ENCODE measurements at regions not wholly inside any gene's neighbourhood (a gene's known extent, or its start where the extent isn't known, plus 50 kb on each side); places are given as distances from the start of the nearest gene placed in this dataset.

GRCh38 chr15:98315971-98316370, 332.4 kb upstream of the IGF1R start:
- TF ChIP-seq, protein P1, sequence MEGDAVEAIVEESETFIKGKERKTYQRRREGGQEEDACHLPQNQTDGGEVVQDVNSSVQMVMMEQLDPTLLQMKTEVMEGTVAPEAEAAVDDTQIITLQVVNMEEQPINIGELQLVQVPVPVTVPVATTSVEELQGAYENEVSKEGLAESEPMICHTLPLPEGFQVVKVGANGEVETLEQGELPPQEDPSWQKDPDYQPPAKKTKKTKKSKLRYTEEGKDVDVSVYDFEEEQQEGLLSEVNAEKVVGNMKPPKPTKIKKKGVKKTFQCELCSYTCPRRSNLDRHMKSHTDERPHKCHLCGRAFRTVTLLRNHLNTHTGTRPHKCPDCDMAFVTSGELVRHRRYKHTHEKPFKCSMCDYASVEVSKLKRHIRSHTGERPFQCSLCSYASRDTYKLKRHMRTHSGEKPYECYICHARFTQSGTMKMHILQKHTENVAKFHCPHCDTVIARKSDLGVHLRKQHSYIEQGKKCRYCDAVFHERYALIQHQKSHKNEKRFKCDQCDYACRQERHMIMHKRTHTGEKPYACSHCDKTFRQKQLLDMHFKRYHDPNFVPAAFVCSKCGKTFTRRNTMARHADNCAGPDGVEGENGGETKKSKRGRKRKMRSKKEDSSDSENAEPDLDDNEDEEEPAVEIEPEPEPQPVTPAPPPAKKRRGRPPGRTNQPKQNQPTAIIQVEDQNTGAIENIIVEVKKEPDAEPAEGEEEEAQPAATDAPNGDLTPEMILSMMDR (IDR thresholded peaks at IDR 0.05): no peak
- no peak for TF ChIP-seq POLR2AphosphoS5 (IDR thresholded peaks at IDR 0.05)
- TF ChIP-seq POLR2A (IDR thresholded peaks at IDR 0.05): no peak

All from sigmoid colon (tissue), 4 donors.